ENCODE measurements at regions not wholly inside any gene's neighbourhood (a gene's known extent, or its start where the extent isn't known, plus 50 kb on each side); places are given as distances from the start of the nearest gene placed in this dataset.

GRCh38 chr15:77696871-77697270 is 64.2 kb upstream of the LINGO1 start:
- no peaks in the 10 kb centered on the region for H3K27me3 ChIP-seq (ENCODE audit: control insufficient read depth, insufficient read depth, low read length)
- no peaks in the 10 kb centered on the region for H3K36me3 ChIP-seq (ENCODE audit: control insufficient read depth, insufficient read depth, low read length)
- no peak for TF ChIP-seq CTCF (IDR thresholded peaks at IDR 0.05; ENCODE audit: insufficient read depth, low read length, severe bottlenecking)
- H3K4me3 ChIP-seq (ENCODE audit: low read depth, low read length): no peak overlapping the region
- FAIRE-seq (no peak), DNase-seq (ENCODE audit: low read depth) (no peak)

- Histone ChIP-seq H3K4me3 (ENCODE audit: low read depth, low read length) (no peak overlapping the region), H3K27me3 (ENCODE audit: control insufficient read depth, insufficient read depth, low read length) (no peaks in the 10 kb centered on the region), H3K36me3 (ENCODE audit: control insufficient read depth, insufficient read depth, low read length) (no peaks in the 10 kb centered on the region)
- no peak for FAIRE-seq
- no peak for DNase-seq (ENCODE audit: low read depth)
- TF ChIP-seq CTCF (IDR thresholded peaks at IDR 0.05; ENCODE audit: insufficient read depth, low read length, severe bottlenecking): no peak
These were observed 63.4 kb upstream of the LINGO1 start for GRCh38 chr15:77695961-77696582.

- TF ChIP-seq CTCF (IDR thresholded peaks at IDR 0.05; ENCODE audit: insufficient read depth, low read length, severe bottlenecking): no peak
- H3K36me3 ChIP-seq (ENCODE audit: control insufficient read depth, insufficient read depth, low read length): no peaks in the 10 kb centered on the region
- DNase-seq (ENCODE audit: low read depth) (no peak), FAIRE-seq (no peak)
- H3K4me3 ChIP-seq (ENCODE audit: low read depth, low read length): no peak overlapping the region
- H3K27me3 ChIP-seq (ENCODE audit: control insufficient read depth, insufficient read depth, low read length): no peaks in the 10 kb centered on the region
These were observed 62.8 kb upstream of the LINGO1 start for GRCh38 chr15:77695548-77695947.

GRCh38 chr15:77693576-77693975 is 60.9 kb upstream of the LINGO1 start:
- Histone ChIP-seq H3K36me3 (ENCODE audit: control insufficient read depth, insufficient read depth, low read length) (no peaks in the 10 kb centered on the region), H3K4me3 (ENCODE audit: low read depth, low read length) (no peak overlapping the region), H3K27me3 (ENCODE audit: control insufficient read depth, insufficient read depth, low read length) (no peaks in the 10 kb centered on the region)
- DNase-seq (ENCODE audit: low read depth): no peak
- TF ChIP-seq CTCF (IDR thresholded peaks at IDR 0.05; ENCODE audit: insufficient read depth, low read length, severe bottlenecking): no peak
- no peak for FAIRE-seq

- no peak for TF ChIP-seq CTCF (IDR thresholded peaks at IDR 0.05; ENCODE audit: insufficient read depth, low read length, severe bottlenecking)
- no peak overlapping the region for H3K4me3 ChIP-seq (ENCODE audit: low read depth, low read length)
- no peaks in the 10 kb centered on the region for H3K36me3 ChIP-seq (ENCODE audit: control insufficient read depth, insufficient read depth, low read length)
- H3K27me3 ChIP-seq (ENCODE audit: control insufficient read depth, insufficient read depth, low read length): no peaks in the 10 kb centered on the region
- FAIRE-seq: no peak
- DNase-seq (ENCODE audit: low read depth): no peak
These were observed 59.9 kb upstream of the LINGO1 start for GRCh38 chr15:77692614-77693013.

GRCh38 chr15:77691607-77692006 is 58.9 kb upstream of the LINGO1 start:
- no peaks in the 10 kb centered on the region for H3K27me3 ChIP-seq (ENCODE audit: control insufficient read depth, insufficient read depth, low read length)
- FAIRE-seq (no peak), DNase-seq (ENCODE audit: low read depth) (no peak)
- H3K4me3 ChIP-seq (ENCODE audit: low read depth, low read length): no peak overlapping the region
- no peaks in the 10 kb centered on the region for H3K36me3 ChIP-seq (ENCODE audit: control insufficient read depth, insufficient read depth, low read length)
- no peak for TF ChIP-seq CTCF (IDR thresholded peaks at IDR 0.05; ENCODE audit: insufficient read depth, low read length, severe bottlenecking)
